IPS-18a (cell line): ENCODE measurements at regions not wholly inside any gene's neighbourhood (a gene's known extent, or its start where the extent isn't known, plus 50 kb on each side); places are given as distances from the start of the nearest gene placed in this dataset.
"Not testable (repeated sequence)": the region's sequence is repeated elsewhere in the genome, so short reads cannot be mapped to it uniquely, and the experiment has no call there.

Experiments
- H3K27ac ChIP-seq: one replicate; pipeline ENCODE4 v1.5.1; 2013; ENCODE audit warnings: low read length
- H3K27me3 ChIP-seq: one replicate; pipeline ENCODE4 v1.6.1; 2013; ENCODE audit warnings: mild to moderate bottlenecking, low read length; ENCODE audit not compliant: control insufficient read depth, insufficient read depth
- H3K36me3 ChIP-seq: one replicate; pipeline ENCODE4 v1.6.1; 2013; ENCODE audit warnings: low read depth, low read length; ENCODE audit not compliant: control insufficient read depth
- H3K4me1 ChIP-seq: one replicate; pipeline ENCODE4 v1.6.1; 2013; ENCODE audit warnings: low read depth, low read length; ENCODE audit not compliant: control insufficient read depth
- H3K4me3 ChIP-seq: one replicate; pipeline ENCODE4 v1.5.1; 2013; ENCODE audit warnings: low read length
- H3K9ac ChIP-seq: one replicate; pipeline ENCODE4 v1.6.1; 2013; ENCODE audit warnings: mild to moderate bottlenecking, low read length, moderate library complexity
- H3K9me3 ChIP-seq: one replicate; pipeline ENCODE4 v1.6.1; 2013; ENCODE audit warnings: low read depth, low read length; ENCODE audit not compliant: control insufficient read depth

- Histone ChIP-seq H3K9me3 (no peaks in the 10 kb centered on the region), H3K4me3 (no peak overlapping the region), H3K36me3 (no peaks in the 10 kb centered on the region), H3K4me1 (no peaks in the 10 kb centered on the region), H3K27ac (no peak overlapping the region), H3K27me3 (no peaks in the 10 kb centered on the region), H3K9ac (no peak overlapping the region)
Observed at GRCh38 chr5:92332039-92332438, 948.9 kb upstream of the ARRDC3 start.

- H3K4me3 ChIP-seq = no peak overlapping the region
- H3K27ac ChIP-seq = no peak overlapping the region
- no peaks in the 10 kb centered on the region for H3K36me3 ChIP-seq
- H3K9ac ChIP-seq = no peak overlapping the region
- H3K27me3 ChIP-seq = no peaks in the 10 kb centered on the region
- H3K9me3 ChIP-seq = no peaks in the 10 kb centered on the region
- no peaks in the 10 kb centered on the region for H3K4me1 ChIP-seq
Observed at GRCh38 chr5:92330365-92330764, 947.2 kb upstream of the ARRDC3 start.

GRCh38 chr5:92329759-92330158, 946.6 kb upstream of the ARRDC3 start:
- no peak overlapping the region for H3K27ac ChIP-seq

GRCh38 chr5:92328584-92329259, 945.6 kb upstream of the ARRDC3 start:
- Histone ChIP-seq H3K4me3 (no peak overlapping the region), H3K36me3 (no peaks in the 10 kb centered on the region), H3K27me3 (no peaks in the 10 kb centered on the region), H3K9ac (no peak overlapping the region), H3K9me3 (no peaks in the 10 kb centered on the region), H3K4me1 (no peaks in the 10 kb centered on the region), H3K27ac (no peak overlapping the region)

More at GRCh38 chr5:92329759-92330158, 946.6 kb upstream of the ARRDC3 start:
- Histone ChIP-seq H3K9ac (no peak overlapping the region), H3K9me3 (no peaks in the 10 kb centered on the region), H3K36me3 (no peaks in the 10 kb centered on the region), H3K4me3 (no peak overlapping the region), H3K27me3 (no peaks in the 10 kb centered on the region), H3K4me1 (no peaks in the 10 kb centered on the region)

- H3K27me3 ChIP-seq = no peaks in the 10 kb centered on the region
- H3K9me3 ChIP-seq = no peaks in the 10 kb centered on the region
- H3K4me1 ChIP-seq = no peaks in the 10 kb centered on the region
- no peak overlapping the region for H3K27ac ChIP-seq
- no peak overlapping the region for H3K4me3 ChIP-seq
- no peaks in the 10 kb centered on the region for H3K36me3 ChIP-seq
- H3K9ac ChIP-seq = no peak overlapping the region
Observed at GRCh38 chr5:92320446-92320845, 937.3 kb upstream of the ARRDC3 start.

- Histone ChIP-seq H3K9ac (no peak overlapping the region), H3K36me3 (no peaks in the 10 kb centered on the region), H3K9me3 (no peaks in the 10 kb centered on the region), H3K4me3 (no peak overlapping the region), H3K4me1 (no peaks in the 10 kb centered on the region), H3K27ac (no peak overlapping the region), H3K27me3 (no peaks in the 10 kb centered on the region)
Observed at GRCh38 chr5:92313385-92313784, 930.3 kb upstream of the ARRDC3 start.

GRCh38 chr5:92309336-92309991, 926.3 kb upstream of the ARRDC3 start:
- no peaks in the 10 kb centered on the region for H3K4me1 ChIP-seq
- no peaks in the 10 kb centered on the region for H3K36me3 ChIP-seq
- H3K27me3 ChIP-seq = no peaks in the 10 kb centered on the region
- no peaks in the 10 kb centered on the region for H3K9me3 ChIP-seq
- no peak overlapping the region for H3K4me3 ChIP-seq
- no peak overlapping the region for H3K27ac ChIP-seq
- H3K9ac ChIP-seq = no peak overlapping the region

- no peaks in the 10 kb centered on the region for H3K4me1 ChIP-seq
- H3K36me3 ChIP-seq = no peaks in the 10 kb centered on the region
- no peak overlapping the region for H3K27ac ChIP-seq
- no peaks in the 10 kb centered on the region for H3K27me3 ChIP-seq
- H3K4me3 ChIP-seq = no peak overlapping the region
- no peaks in the 10 kb centered on the region for H3K9me3 ChIP-seq
- no peak overlapping the region for H3K9ac ChIP-seq
Observed at GRCh38 chr5:92308679-92309078, 925.6 kb upstream of the ARRDC3 start.

- not testable (repeated sequence) for H3K36me3 ChIP-seq, H3K4me3 ChIP-seq, H3K9me3 ChIP-seq, H3K9ac ChIP-seq, H3K27me3 ChIP-seq, H3K4me1 ChIP-seq, H3K27ac ChIP-seq
Observed at GRCh38 chr5:92302356-92302755, 919.2 kb upstream of the ARRDC3 start.

- H3K36me3 ChIP-seq = no peaks in the 10 kb centered on the region
- no peak overlapping the region for H3K9ac ChIP-seq
- H3K9me3 ChIP-seq = no peaks in the 10 kb centered on the region
- no peak overlapping the region for H3K27ac ChIP-seq
- H3K4me3 ChIP-seq = no peak overlapping the region
- H3K4me1 ChIP-seq = no peaks in the 10 kb centered on the region
- H3K27me3 ChIP-seq = no peaks in the 10 kb centered on the region
Observed at GRCh38 chr5:92283521-92283920, 900.4 kb upstream of the ARRDC3 start.

- not testable (repeated sequence) for H3K36me3 ChIP-seq, H3K27ac ChIP-seq, H3K9me3 ChIP-seq, H3K9ac ChIP-seq, H3K27me3 ChIP-seq, H3K4me1 ChIP-seq, H3K4me3 ChIP-seq
Observed at GRCh38 chr5:92271750-92272149, 888.6 kb upstream of the ARRDC3 start.

- H3K9me3 ChIP-seq = no peaks in the 10 kb centered on the region
- no peak overlapping the region for H3K9ac ChIP-seq
- H3K27ac ChIP-seq = no peak overlapping the region
- H3K4me3 ChIP-seq = no peak overlapping the region
- H3K36me3 ChIP-seq = no peaks in the 10 kb centered on the region
- H3K27me3 ChIP-seq = no peaks in the 10 kb centered on the region
- peaks cover 8% of the 10 kb centered on the region for H3K4me1 ChIP-seq
Observed at GRCh38 chr5:92268343-92268742, 885.2 kb upstream of the ARRDC3 start.
